GM18951 (cell line): ENCODE measurements at regions not wholly inside any gene's neighbourhood (a gene's known extent, or its start where the extent isn't known, plus 50 kb on each side); places are given as distances from the start of the nearest gene placed in this dataset.
"Not testable (repeated sequence)": the region's sequence is repeated elsewhere in the genome, so short reads cannot be mapped to it uniquely, and the experiment has no call there.

Experiments used
- POLR2A ChIP-seq: IDR thresholded peaks from 4 replicates; pipeline ENCODE4 v1.6.1; 2011; ENCODE audit warnings: mild to moderate bottlenecking; ENCODE audit not compliant: insufficient read length, insufficient read depth; ENCODE audit errors: extremely low read depth
- in situ Hi-C: fragments of 300-500 bp; cut with MboI; formaldehyde crosslinking; loops from one replicate; pipeline ENCODE4 v1.12.0; 2022; ENCODE audit warnings: low sequenced_read_pairs, mixed read lengths, inconsistent platforms; ENCODE audit not compliant: unreplicated experiment

DNA sequence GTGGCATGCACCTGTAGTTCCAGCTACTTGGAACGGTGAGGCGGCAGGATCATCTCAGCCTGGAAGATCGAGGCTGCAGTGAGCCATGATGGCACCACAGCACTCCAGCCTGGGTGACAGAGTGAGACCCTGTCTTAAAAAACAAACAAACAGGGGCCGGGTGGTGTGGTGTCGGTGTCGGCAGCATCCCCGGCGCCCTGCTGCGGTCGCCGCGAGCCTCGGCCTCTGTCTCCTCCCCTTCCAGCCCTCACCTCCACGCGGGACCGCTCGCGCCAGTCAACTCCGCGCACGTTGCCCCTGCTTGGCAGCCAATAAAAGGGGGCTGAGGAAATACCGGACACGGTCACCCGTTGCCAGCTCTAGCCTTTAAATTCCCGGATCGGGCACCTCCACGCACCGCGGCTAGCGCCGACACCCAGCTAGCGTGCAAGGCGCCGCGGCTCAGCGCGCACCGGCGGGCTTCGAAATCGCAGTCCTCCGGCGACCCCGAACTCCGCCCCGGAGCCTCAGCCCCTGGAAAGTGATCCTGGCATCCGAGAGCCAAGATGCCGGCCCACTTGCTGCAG is 204.7 kb downstream of the CDRT15L2 start:
- in situ Hi-C loops: no loop called here
- no peak for TF ChIP-seq POLR2A

DNA sequence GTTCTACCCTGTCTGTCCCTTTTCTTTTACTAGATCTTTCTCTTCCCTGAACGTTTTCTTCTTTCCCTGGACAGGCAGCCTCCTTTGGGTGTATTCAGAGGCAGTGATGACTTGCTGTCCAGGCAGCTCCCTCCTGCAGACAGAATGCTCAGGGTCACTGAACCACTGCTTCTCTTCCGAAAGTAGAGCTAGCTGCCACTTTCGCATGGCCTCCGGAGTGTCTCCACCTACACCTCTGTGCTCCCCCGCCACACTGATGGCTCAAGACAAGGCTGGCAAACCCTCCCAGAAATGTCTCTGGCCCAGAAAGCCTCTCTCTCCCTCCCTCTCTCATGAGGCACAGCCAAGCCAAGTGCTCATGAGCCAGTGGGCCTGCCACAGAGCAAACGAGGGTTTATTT is 207.8 kb downstream of the CDRT15L2 start:
- in situ Hi-C loops: no loop called here
- no peak for TF ChIP-seq POLR2A

DNA sequence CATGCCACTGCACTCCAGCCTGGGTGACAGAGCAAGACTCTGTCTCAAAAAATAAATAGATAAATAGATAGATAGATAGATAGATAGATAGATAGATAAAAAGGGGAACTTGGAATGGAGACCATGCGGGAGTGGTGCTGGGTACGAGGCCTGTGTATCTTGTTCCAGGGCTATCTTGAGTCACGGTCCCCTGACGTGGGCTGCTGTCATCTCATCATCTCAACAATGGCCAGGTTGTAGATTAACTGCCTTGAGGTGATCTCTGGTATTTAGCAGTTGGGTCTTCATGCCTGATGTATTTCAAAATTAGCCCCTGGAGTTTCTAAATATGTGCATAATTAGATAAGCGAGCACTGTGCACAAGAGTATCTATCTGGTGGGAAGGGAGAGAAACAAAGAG is 212.1 kb downstream of the CDRT15L2 start:
- in situ Hi-C loops: no loop called here
- no peak for TF ChIP-seq POLR2A

DNA sequence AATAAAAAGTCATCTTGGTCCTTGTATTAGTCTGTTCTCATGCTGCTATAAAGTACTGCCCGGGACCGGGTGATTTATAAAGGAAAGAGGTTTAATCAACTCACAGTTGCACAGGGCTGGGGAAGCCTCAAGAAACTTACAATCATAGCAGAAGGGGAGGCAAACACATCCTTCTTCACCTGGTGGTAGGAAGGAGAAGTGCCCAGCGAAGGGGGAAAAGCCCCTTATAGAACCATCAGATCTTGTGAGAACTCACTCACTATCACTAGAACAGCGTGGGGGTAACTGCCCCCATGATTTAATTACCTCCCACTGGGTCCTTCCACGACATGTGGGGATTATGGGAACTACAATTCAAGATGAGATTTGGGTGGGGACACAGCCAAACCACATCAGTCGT is 215.0 kb downstream of the CDRT15L2 start:
- in situ Hi-C loops: not testable (repeated sequence)

DNA sequence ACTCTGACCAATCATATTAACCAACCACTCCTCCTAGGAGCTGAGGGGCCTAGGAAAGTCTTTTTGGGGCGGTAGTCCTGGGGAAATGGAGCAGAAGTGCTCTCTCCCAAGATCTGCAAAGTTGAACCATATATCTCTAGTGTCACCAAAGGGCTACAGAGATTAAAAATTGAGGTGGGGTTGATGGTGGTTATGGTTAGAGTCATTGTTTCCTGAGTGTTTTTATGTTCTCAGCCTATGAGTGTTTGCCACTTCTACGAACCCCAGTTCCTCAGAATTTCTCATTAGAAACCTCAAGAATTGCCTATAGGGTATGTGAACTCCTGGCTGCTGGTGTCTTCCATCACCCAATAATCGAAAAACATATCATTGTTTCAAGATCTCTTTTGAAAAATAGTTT is 217.8 kb downstream of the CDRT15L2 start:
- in situ Hi-C loops: no loop called here
- no peak for TF ChIP-seq POLR2A

DNA sequence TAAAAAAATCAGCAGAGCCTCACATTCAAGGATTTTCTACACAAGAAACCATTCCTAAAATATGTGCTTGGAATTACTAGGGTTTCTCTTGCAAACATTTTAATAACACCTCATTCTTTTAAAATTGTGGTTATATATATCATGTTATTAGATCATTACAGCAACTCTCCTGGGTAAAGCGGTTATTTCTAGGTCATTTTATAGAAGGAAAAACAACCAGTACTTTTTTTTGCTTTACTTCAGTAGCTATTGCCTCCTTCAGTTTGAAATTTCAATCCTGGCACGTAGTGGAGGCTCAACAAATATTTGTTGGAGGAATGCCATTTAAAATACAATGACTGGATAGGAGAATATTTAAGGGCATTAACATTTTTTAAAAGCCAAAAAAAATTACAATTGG is 220.6 kb downstream of the CDRT15L2 start:
- in situ Hi-C loops: no loop called here

DNA sequence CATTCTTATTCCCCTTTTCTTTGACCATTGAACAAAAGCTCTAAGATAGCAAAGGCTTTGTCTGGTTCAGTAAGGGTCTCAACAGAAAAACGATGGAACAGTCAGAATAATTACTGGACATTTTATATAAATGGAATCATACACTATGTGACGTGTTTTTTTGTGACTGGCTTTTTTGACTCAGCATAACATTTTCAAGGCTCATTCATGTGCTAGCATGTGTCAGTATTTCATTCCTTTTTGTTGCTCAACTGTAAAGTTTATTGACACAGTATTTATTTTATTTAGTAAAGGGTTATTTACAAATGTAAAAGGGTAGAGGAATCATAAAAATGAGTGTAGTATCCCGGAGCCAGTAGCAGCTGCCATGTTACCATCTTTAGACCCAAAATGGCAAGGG is 226.2 kb downstream of the CDRT15L2 start:
- TF ChIP-seq POLR2A: no peak
- in situ Hi-C loops: no loop called here

More for the DNA sequence above, 220.6 kb downstream of the CDRT15L2 start:
- TF ChIP-seq POLR2A: no peak

DNA sequence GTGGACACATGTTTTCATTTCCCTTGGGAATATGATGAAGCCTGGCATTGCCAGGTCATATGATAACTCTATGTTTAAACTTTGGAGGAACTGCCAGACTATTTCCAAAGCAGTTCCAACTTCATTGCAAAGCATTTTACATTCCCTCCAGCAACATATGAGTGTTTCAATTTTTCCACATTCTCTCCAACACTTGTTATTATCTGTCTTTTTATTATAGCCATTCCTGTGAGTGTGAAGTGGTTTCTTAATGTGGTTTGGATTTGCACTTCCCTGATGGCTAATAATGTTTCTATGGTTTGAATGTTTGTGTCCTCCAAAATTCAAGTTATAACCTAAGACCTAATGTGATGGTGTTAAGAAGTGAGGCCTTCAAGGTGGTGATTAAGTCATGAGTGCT is 228.0 kb downstream of the CDRT15L2 start:
- in situ Hi-C loops: not testable (repeated sequence)

DNA sequence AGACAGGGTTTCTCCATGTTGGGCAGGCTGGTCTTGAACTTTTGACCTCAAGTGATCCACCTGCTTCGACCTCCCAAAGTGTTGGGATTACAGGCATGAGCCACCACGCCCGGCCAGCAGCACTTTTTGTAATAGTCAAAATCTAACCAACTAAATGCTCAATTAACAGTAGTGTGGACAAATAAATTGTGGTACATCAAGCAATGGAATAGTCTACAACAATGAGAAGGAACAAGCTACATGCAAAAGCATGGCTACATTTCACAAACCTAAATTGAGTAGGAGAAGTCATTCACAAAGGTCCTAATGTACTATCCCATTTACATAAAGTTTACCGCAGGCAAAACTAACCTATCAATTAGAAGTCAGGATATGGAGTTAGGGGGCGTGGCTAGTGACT is 227.4 kb downstream of the USP22 start:
- in situ Hi-C loops: not testable (repeated sequence)

DNA sequence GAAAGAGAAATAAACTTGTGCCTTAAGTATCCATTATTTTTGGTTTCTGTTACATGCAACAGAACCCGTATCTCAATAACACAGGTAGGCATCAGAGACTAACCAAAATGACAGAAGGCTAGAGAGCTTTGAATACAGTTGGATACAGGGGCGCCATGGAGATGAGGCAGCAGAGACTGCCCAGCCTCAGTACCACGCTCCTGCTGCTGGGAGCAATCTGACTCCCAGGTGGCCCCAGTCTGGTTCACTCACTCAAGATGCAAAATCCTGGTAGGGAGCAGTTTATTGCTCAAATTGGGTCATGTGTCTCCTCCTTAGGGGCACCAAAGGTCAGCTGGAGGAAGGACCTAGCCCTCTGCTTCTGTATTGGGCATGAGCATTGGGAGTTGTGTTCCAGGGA is 218.9 kb downstream of the USP22 start:
- TF ChIP-seq POLR2A: no peak
- in situ Hi-C loops: no loop called here

DNA sequence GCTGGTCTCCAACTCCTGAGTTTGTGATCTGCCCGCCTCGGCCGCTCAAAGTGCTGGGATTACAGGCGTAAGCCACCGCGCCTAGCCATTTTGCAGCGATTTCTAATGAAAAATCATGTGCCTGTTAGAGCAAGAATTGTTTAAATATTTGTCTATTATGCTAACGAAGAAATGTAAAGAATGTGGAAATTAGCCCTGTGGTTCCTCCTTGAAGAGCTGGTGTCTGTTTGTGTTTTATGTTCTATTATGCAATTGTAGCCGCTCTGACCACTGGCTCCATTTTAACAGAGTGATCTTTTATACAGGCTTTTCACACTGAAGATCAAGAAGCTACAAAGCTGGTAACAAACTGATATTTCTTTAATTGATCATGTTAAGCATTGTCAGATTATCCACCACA is 217.3 kb downstream of the USP22 start:
- in situ Hi-C loops: loop anchor here (25.0 kb wide), 1 partner anchor 1712 kb away; no protein-coding TSS in a partner anchor
- TF ChIP-seq POLR2A: no peak

DNA sequence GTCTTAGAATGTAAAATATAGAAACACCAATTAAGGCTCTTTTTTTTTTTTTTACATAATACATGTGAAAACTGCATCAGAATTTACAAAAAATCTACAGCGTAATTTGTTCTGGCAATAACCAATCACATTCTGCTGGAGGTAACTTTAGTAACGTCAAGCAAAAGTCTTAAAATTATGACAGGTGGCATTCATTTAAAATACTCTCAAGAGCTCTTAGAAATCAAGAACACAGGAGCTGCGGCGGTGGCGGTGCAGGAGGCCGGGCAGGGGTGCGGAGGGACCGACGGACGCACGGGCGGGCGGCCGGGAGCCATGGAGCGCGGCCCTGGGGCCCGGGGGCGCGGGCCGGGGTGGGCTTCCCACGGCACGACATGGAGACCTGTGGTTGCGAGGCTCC is 202.4 kb downstream of the USP22 start:
- in situ Hi-C loops: loop anchor here (25.0 kb wide), 1 partner anchor 1697 kb away; no protein-coding TSS in a partner anchor

DNA sequence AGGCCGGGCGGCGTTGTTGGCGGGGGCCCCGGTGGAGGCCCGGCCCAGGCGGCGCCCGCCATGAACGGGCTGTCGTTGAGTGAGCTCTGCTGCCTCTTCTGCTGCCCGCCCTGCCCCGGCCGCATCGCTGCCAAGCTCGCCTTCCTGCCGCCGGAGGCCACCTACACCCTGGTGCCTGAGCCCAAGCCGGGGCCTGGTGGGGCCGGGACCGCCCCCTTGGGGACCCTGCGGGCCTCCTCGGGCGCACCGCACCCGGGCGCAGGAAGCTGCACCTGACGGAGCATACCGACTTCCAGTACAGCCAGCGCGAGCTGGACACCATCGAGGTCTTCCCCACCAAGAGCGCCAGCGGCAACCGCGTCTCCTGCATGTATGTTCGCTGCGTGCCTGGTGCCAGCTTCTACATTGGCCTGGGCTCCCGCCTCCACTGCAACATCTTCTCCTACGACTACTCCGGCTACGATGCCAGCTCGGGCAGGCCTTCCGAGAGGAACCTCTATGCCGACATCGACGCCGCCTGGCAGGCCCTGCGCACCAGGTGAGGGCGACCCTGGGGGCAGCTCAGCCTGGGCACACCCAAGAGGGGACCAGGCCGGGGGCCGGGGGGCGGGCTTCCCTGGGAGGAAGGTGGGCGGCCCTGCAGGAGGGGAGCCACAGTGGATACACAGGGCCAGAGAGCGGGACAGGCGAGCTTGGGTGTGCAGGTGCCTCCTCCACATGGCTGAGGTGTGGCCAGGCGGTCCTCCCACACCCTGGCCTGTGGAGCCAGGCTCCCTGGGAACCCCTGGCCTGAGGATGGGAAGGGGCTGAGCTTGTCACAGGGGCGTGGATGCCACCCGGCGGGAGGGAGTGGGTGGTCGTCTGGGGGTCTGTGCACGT is 201.6 kb downstream of the USP22 start:
- in situ Hi-C loops: loop anchor here (25.0 kb wide), 1 partner anchor 1696 kb away; no protein-coding TSS in a partner anchor

DNA sequence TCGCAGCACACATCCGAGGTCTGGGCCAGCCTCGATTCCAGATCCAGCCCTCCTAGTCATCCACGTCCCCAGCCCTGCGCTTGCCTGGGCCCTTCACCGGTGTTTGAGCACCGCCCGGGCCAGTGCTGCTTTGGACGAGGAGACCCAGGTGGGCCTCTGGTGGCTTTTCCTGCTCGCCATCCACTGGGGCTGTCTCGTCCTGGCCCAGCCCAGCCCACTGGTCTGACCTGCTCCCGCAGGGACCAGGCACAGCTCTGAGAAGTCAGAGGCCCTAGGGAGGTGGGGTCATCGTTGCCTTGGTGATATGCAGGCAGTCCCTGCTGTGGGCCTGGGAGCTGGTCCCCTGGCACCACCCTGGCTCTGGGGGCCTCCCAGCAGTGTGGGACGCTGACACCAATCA is 200.8 kb downstream of the USP22 start:
- in situ Hi-C loops: loop anchor here (25.0 kb wide), 1 partner anchor 1695 kb away; no protein-coding TSS in a partner anchor

DNA sequence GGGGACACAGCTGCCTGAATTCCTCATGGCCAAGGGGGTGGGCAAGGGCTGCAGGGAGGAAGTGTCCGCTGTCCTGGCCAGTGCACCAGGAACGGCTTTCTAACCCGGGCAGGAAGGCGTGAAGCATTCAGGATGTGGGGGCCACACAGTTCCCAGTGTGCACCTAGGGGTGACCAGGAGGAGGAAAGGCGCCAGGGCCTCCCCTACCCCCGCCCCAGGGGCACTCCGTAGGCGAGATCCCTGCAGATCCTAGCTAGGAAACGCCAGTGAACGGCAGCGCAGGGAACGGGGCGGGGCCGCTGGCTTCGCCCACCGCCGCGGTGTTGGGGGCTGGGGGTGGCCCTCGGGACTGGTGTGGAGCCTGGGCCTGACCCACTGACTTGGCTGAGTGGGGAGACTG is 199.6 kb downstream of the USP22 start:
- in situ Hi-C loops: loop anchor here (25.0 kb wide), 1 partner anchor 1694 kb away; no protein-coding TSS in a partner anchor

DNA sequence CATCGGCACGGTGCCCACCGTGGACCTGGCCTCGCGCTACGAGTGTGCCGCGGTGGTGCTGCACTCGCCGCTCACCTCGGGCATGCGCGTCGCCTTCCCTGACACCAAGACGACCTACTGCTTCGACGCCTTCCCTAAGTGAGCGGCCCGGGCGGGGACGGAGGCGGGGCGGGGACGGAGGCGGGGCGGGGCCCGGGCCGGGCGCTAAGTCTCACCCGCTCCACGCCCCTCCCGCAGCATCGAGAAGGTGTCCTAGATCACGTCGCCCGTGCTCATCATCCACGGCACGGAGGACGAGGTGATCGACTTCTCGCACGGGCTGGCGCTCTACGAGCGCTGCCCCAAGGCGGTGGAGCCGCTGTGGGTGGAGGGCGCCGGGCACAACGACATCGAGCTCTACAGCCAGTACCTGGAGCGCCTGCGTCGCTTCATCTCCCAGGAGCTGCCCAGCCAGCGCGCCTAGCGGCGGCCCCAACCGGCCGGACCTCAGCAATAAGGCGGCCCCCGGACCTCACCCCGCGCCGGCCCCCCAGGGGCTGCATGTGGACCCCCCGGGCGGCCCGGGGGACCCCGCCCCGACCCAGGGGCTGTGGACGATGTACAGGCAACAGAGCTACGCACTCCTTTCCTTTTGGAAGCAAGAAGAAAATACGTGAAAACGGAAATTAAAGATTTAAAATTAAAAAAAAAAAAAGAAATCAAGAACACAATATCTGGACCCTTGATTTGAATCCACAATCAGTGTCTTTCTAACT is 198.8 kb downstream of the USP22 start:
- in situ Hi-C loops: loop anchor here (25.0 kb wide), 1 partner anchor 1693 kb away; no protein-coding TSS in a partner anchor

DNA sequence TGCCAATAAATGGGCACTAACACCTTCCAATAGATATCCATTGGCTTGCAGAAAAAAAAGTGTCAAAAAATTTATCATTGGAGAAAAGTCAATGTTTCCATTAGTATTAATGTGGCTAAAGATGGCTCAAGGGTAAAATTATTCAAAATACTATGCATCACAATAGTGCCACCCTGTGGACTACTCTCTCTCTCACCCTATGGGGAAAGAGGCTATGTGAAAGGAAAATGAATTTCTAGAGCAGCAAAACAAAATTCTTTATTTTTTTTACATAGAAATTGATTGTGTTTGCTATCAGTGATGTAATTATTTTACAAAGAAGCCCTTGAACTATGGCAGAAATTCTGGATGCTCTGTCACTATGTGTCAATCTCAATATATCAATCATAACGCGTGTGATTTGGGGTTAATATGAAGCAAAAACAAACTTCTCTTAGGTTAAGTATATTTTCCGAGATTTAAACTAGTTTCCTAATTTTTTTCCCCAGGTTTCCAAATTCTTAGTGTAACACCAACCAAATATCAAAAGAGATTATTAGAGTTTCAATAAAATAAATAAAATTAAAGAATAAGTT is 193.9 kb downstream of the USP22 start:
- in situ Hi-C loops: loop anchor here (25.0 kb wide), 1 partner anchor 1688 kb away; no protein-coding TSS in a partner anchor

DNA sequence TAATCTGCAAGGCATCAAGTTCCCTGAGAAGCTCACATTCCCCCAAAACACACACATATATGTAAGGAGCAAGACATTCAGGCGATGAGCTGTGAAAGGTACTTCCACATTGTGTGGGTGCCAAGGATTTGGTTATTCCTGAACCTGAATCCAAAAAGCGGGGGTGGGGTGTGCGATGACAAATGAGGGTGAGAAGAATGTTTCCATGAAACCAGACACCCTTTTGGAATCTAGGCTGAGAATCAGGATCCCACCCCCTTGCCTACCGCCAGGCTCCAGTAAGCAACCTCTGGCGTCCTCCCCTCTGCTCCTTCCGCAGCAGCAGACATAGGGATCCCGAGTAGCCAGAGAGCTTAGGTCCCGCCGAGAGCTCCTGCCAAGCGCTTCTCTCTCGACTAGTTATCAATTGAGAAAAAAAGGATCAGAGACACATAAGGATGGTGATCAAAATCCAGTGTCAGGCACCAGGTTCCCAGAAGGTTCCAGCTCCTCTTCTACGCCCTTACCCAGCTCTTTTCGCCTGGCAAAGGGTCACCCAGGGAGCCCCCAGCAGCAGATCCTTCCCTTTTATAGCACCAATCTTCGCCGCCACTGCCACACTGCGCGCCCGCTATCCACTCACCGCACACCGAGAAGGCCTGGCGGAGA is 191.1 kb downstream of the USP22 start:
- in situ Hi-C loops: not testable (repeated sequence)
